HG02981 (cell line): ENCODE measurements at regions not wholly inside any gene's neighbourhood (a gene's known extent, or its start where the extent isn't known, plus 50 kb on each side); places are given as distances from the start of the nearest gene placed in this dataset.

Experiments
- ATAC-seq: cut with Tn5 transposase; IDR thresholded peaks from one replicate; pipeline ENCODE4 v1.9.1; 2021; ENCODE audit warnings: mild to moderate bottlenecking, moderate library complexity; ENCODE audit not compliant: unreplicated experiment

- no peak for ATAC-seq
These were observed 215.4 kb upstream of the PGRMC2 start for GRCh38 chr4:128502818-128503527.

DNA sequence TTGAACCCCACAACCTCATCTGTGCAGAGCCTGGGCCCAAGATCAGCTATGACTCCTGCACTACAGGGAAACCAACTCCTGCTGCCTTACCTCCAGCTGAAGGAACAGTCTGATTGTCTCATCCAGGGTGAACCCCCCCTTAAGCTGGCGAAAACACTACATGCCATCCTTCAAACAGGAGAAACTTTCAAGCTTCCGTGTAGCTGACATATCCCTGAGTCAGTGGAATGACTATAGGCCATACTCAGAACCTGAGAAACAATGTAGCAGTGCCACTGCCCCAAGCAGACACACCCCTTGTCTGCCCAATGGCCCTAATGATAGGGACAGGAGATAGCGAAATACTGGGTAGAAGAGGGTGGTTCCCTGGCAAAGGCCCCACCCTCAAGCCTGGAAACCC is 213.6 kb upstream of the PGRMC2 start:
- ATAC-seq, result no peak

- no peak for ATAC-seq
These were observed 200.6 kb upstream of the PGRMC2 start for GRCh38 chr4:128488055-128488705.

- ATAC-seq, result no peak
These were observed 197.3 kb upstream of the PGRMC2 start for GRCh38 chr4:128484896-128485295.

GRCh38 chr4:128483816-128484215 is 196.2 kb upstream of the PGRMC2 start:
- no peak for ATAC-seq

DNA sequence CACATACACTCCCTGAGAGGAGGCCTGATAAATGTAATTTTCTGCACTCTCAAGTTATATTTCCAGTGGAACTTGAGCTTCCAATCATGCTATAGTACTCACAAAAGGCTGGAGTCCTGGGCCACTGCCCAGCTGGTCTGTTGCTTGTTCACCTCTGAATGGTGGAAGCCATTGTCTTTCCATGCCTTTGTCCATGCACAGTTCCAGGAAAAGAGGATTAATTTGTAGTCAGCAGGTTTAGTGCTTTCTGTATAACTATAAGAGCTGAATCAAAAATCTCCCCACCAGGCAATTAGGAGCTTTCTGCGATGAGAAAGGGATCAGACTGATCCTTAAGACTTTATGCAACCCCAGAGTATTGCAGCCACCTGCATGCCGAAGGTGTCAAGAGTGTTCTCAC is 195.4 kb upstream of the PGRMC2 start:
- no peak for ATAC-seq

DNA sequence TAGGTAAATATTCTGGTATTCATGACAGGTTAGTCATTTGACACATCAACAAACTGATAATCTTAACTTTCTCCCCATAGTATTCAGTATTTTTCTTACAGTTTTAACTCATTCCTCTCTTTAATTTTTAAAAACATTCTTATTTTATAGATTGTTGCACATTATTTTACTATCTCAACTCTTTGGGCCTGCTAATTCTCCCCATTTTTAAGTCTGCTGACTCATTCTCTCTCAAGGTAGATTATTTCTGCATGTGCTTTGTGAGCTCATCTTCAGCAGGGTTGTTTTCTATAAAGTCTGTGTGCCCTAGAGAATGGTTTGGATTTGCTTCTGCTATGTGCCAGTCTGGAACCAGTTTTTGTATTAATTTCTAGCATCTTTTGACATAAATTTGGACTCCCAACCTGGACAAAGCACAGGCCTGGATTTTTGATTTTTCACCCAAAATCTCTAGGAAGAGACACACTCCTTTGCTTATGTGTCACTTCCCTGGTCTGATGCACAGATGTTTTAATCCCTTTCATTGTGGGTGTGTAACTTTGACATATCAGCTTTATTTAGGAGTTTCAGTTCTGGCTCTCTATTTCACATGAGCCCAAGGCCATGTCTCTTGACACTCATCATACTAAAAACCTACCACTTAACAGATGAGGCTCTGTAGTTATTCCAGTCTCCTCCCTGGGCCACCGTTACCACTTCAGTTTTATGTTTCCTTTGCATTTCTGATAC is 194.3 kb upstream of the PGRMC2 start:
- ATAC-seq, result no peak

DNA sequence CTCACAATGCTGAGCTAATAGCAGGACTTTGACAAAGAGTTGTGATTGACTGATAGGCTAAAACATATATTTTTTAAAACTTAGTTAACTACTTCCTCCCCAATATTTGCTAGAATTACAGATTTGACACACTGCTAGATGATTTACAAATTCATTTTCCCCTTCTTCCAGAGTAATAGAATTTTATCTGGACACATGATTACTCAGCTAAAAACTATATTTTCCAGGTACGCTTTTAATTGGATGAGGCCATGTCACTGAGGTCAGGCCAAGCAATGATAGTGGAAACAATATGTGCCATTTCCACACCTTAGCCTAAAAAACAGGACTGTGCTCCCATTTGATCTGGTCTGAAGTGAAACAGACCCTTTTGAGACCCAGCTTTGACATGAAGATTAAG is 193.3 kb upstream of the PGRMC2 start:
- ATAC-seq, result no peak

DNA sequence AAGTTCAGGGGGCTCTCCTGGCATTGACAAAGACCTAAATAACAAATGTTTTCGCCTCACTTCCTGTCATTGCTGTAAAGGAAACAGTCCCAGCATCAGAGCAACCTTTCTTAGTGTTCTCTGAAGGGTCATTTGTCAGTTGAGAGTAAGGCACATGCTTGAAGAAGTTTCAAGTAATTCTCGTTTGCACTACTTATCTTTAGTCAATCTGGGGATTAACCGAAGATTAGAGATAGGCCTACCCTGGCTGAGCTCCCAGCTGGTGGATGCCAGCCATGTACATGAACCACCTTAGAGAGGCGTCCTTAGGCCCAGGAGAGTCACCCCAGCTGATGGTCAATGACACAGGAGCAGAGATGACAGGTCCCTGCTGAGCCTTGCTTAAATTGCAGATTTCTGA is 189.9 kb upstream of the PGRMC2 start:
- ATAC-seq, result no peak

DNA sequence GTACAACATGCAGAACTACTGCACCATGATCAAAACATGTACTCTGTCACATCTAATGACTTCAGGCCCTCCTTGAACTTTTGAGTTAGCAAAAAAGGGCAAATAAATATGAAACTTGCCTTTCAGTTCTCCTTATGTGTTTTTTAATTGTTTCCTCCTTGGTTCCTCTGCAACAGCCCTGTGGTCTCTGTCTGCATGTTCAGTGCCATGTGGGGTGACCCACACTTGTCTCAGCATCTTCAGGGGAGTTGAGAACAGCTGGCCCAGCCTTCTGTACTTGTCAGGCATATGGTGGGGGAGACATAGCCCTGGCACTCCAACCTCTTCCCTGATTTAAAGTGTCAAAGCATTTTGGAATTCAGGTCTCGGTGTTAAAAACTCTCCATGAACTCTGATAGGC is 188.0 kb upstream of the PGRMC2 start:
- no peak for ATAC-seq

- ATAC-seq, result no peak
These were observed 184.0 kb upstream of the PGRMC2 start for GRCh38 chr4:128471576-128471975.

GRCh38 chr4:128470492-128471053 is 183.0 kb upstream of the PGRMC2 start:
- ATAC-seq, result no peak

GRCh38 chr4:128468123-128468989 is 180.7 kb upstream of the PGRMC2 start:
- ATAC-seq, result no peak

DNA sequence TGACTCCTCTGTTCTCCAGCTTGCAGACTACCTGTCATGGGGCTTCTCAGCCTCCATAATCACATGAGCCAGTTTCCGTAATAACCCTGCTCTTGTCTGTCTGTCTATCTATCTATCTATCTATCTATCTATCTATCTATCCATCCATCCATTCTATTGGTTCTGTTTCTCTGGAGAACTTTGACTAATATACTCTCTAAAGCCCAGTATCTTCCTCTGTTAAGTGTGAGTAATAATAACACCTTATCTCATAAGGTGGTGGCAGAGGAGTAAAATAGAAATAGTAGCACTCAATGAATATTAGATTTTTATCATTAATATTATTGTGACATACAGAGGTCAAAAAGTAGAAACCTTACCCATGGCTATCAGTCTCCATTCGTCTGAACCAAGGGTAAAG is 177.9 kb upstream of the PGRMC2 start:
- ATAC-seq, result no peak

DNA sequence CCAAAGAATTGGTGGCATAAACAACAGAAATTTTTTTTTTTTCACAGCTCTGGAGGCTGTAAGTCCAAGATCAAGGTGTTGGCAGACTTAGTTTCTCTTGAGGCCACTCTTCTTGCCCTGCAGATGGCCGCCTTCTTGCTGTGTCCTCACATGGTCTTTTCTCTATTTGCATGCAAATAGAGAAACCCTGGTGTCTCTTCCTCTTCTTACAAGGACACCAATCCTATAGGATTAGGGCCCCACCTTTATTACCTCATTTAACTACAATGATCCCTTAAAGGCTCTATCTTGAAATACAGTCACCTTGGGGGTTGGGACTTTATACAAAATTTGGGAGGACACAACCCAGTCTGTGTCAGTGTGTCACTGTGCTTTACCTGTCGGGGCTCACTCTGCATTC is 175.4 kb upstream of the PGRMC2 start:
- no peak for ATAC-seq

GRCh38 chr4:128462103-128462783 is 174.6 kb upstream of the PGRMC2 start:
- ATAC-seq, result no peak

DNA sequence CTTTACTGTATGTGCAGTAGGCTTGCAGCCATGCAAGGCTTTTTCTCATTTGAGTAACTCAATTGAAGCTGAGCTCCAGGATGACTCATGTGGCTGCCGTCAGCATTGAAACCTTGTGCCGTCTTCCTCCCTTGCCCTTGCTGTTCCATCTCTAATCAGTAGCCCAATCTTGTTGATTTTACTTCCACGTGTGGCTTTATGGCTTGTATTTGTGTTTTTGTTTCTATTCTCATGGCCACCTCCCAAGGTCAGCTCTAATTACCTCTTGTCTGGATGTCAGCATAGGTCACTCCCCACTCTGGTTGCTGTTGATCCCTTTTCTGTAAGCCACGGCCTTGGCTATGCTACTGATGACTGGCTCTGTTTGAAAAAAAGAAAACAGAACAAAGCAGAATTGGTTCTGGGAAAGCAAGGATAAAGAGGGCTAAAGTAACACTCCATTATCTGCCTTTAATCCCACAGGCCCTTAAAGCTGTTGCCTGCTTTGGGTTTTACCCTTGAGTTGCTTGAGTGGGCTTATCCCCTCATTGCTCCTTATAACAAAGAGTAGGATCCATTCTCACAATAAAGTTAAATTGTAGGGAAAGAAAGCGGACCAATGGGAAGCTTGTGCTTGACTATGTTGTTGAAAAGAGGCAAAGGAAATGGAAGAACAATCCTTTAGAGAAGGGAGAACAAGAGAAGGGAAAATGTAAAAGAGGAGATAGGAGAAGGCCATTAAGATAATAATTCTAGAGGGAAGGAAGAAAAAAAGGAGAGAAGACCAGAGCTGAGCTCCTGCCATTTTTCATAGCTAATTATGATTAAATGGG is 173.9 kb upstream of the PGRMC2 start:
- ATAC-seq, result no peak

- no peak for ATAC-seq
These were observed 171.9 kb upstream of the PGRMC2 start for GRCh38 chr4:128459547-128459946.

GRCh38 chr4:128458816-128459215 is 171.2 kb upstream of the PGRMC2 start:
- ATAC-seq, result no peak
